H9 (cell line): ENCODE measurements at regions not wholly inside any gene's neighbourhood (a gene's known extent, or its start where the extent isn't known, plus 50 kb on each side); places are given as distances from the start of the nearest gene placed in this dataset.

Experiments
- DNase-seq: peaks from one replicate; pipeline ENCODE4 v3.0.0-alpha.2; 2017
- H2AFZ ChIP-seq: one replicate; pipeline ENCODE4 v1.6.1; 2013; ENCODE audit warnings: mild to moderate bottlenecking, low read length, control low read depth, moderate library complexity
- H2AK5ac ChIP-seq: 2 replicates; pipeline ENCODE4 v1.6.1; 2013; ENCODE audit warnings: low read length, control low read depth, mixed read lengths; ENCODE audit not compliant: insufficient read length
- H2BK120ac ChIP-seq: one replicate; pipeline ENCODE4 v1.6.1; 2013; ENCODE audit warnings: low read depth, mild to moderate bottlenecking, low read length, control low read depth, inconsistent platforms; ENCODE audit not compliant: poor library complexity, severe bottlenecking
- H2BK12ac ChIP-seq: 2 replicates; pipeline ENCODE4 v1.6.1; 2013; ENCODE audit warnings: low read length, control low read depth, mixed read lengths, low read depth; ENCODE audit not compliant: insufficient read length
- H2BK15ac ChIP-seq: 2 replicates; pipeline ENCODE4 v1.6.1; 2013; ENCODE audit warnings: low read depth, low read length, control low read depth
- H2BK20ac ChIP-seq: one replicate; pipeline ENCODE4 v1.6.1; 2013; ENCODE audit warnings: low read depth, mild to moderate bottlenecking, low read length, control low read depth, inconsistent platforms; ENCODE audit not compliant: poor library complexity, severe bottlenecking
- H2BK5ac ChIP-seq: 2 replicates; pipeline ENCODE4 v1.6.1; 2013; ENCODE audit warnings: low read length, control low read depth, mixed read lengths; ENCODE audit not compliant: insufficient read length
- H3K14ac ChIP-seq: 2 replicates; pipeline ENCODE4 v1.6.1; 2013; ENCODE audit warnings: low read length, control low read depth; ENCODE audit not compliant: insufficient read depth
- H3K18ac ChIP-seq: 2 replicates; pipeline ENCODE4 v1.6.1; 2013; ENCODE audit warnings: low read depth, mild to moderate bottlenecking, mixed read lengths, low read length, control low read depth; ENCODE audit not compliant: insufficient read length
- H3K23ac ChIP-seq: 2 replicates; pipeline ENCODE4 v1.6.1; 2013; ENCODE audit warnings: low read length, control low read depth, mixed read lengths, low read depth; ENCODE audit not compliant: insufficient read length
- H3K23me2 ChIP-seq: 2 replicates; pipeline ENCODE4 v1.6.1; 2013; ENCODE audit warnings: low read depth, mild to moderate bottlenecking, mixed read lengths, low read length, control low read depth; ENCODE audit not compliant: insufficient read length, poor library complexity, severe bottlenecking
- H3K27ac ChIP-seq: 2 replicates; pipeline ENCODE4 v1.5.1; 2013; ENCODE audit warnings: low read length, control low read depth, mixed read lengths, low read depth; ENCODE audit not compliant: insufficient read length
- H3K27me3 ChIP-seq: 2 replicates; pipeline ENCODE4 v1.6.1; 2013; ENCODE audit warnings: low read length, control low read depth, inconsistent platforms; ENCODE audit not compliant: insufficient read depth
- H3K4ac ChIP-seq: 2 replicates; pipeline ENCODE4 v1.6.1; 2013; ENCODE audit warnings: low read depth, mild to moderate bottlenecking, control low read depth, inconsistent platforms, low read length, moderate library complexity
- H3K4me1 ChIP-seq: 2 replicates; pipeline ENCODE4 v1.6.1; 2013; ENCODE audit warnings: low read length, control low read depth, inconsistent platforms; ENCODE audit not compliant: insufficient read depth
- H3K4me2 ChIP-seq: 2 replicates; pipeline ENCODE4 v1.6.1; 2013; ENCODE audit warnings: low read length, control low read depth, mixed read lengths; ENCODE audit not compliant: insufficient read length, insufficient read depth
- H3K56ac ChIP-seq: 2 replicates; pipeline ENCODE4 v1.6.1; 2013; ENCODE audit warnings: low read depth, mild to moderate bottlenecking, mixed read lengths, low read length, control low read depth; ENCODE audit not compliant: insufficient read length
- H3K79me1 ChIP-seq: 2 replicates; pipeline ENCODE4 v1.6.1; 2013; ENCODE audit warnings: low read depth, mild to moderate bottlenecking, moderate library complexity, low read length, control low read depth, inconsistent platforms; ENCODE audit not compliant: insufficient read depth, poor library complexity, severe bottlenecking
- H3K79me2 ChIP-seq: 2 replicates; pipeline ENCODE4 v1.6.1; 2013; ENCODE audit warnings: low read length, control low read depth, inconsistent platforms; ENCODE audit not compliant: insufficient read depth
- H3K9ac ChIP-seq: 2 replicates; pipeline ENCODE4 v1.6.1; 2013; ENCODE audit warnings: low read length, control low read depth, mixed read lengths; ENCODE audit not compliant: insufficient read length; ENCODE audit errors: extremely low read depth
- H3K9me3 ChIP-seq: one replicate; pipeline ENCODE4 v1.6.1; 2013; ENCODE audit warnings: low read depth, low read length, inconsistent platforms; ENCODE audit not compliant: control insufficient read depth
- H3T11ph ChIP-seq: one replicate; pipeline ENCODE4 v1.6.1; 2013; ENCODE audit warnings: mild to moderate bottlenecking, low read length, control low read depth, inconsistent platforms
- H4K20me1 ChIP-seq: one replicate; pipeline ENCODE4 v1.6.1; 2013; ENCODE audit not compliant: control insufficient read depth, insufficient read length, insufficient read depth
- H4K5ac ChIP-seq: 2 replicates; pipeline ENCODE4 v1.6.1; 2013; ENCODE audit warnings: low read depth, mild to moderate bottlenecking, mixed read lengths, low read length, control low read depth; ENCODE audit not compliant: insufficient read length
- H4K8ac ChIP-seq: replicated peaks from 2 replicates; pipeline ENCODE4 v1.6.1; 2013; ENCODE audit warnings: low read length, control low read depth, mixed read lengths, low read depth; ENCODE audit not compliant: insufficient read length
- H4K91ac ChIP-seq: 2 replicates; pipeline ENCODE4 v1.6.1; 2013; ENCODE audit warnings: low read depth, mild to moderate bottlenecking, moderate library complexity, mixed read lengths, low read length, control low read depth; ENCODE audit not compliant: insufficient read length
- H3K27ac Mint-ChIP-seq, 3 experiments: 2 replicates in 2 of 3; 3 replicates in 1 of 3; pipeline ENCODE4 v1.8.0; 2020 to 2021; ENCODE audit warnings: mixed read lengths in 3 of 3, mild to moderate bottlenecking in 1 of 3, moderate library complexity in 1 of 3
- H3K27me3 Mint-ChIP-seq: 2 replicates; pipeline ENCODE4 v1.8.0; 2021; ENCODE audit warnings: low read depth, mild to moderate bottlenecking, moderate library complexity, mixed read lengths
- H3K36me3 Mint-ChIP-seq, 3 experiments: 2 replicates in 2 of 3; 3 replicates in 1 of 3; pipeline ENCODE4 v1.8.0; 2020 to 2021; ENCODE audit warnings: low read depth in 3 of 3, mixed read lengths in 3 of 3; ENCODE audit not compliant: insufficient read depth in 1 of 3
- H3K4me1 Mint-ChIP-seq, 2 experiments: 2 replicates each; pipeline ENCODE4 v1.8.0; 2020; ENCODE audit warnings: mixed read lengths in 2 of 2
- H3K4me3 Mint-ChIP-seq, 2 experiments: 2 replicates in 1 of 2; 3 replicates in 1 of 2; pipeline ENCODE4 v1.8.0; 2020 to 2021; ENCODE audit warnings: mild to moderate bottlenecking in 2 of 2, mixed read lengths in 2 of 2, moderate library complexity in 1 of 2
- H3K9me3 Mint-ChIP-seq, 2 experiments: 2 replicates in 1 of 2; 3 replicates in 1 of 2; pipeline ENCODE4 v1.8.0; 2020; ENCODE audit warnings: mild to moderate bottlenecking in 2 of 2, mixed read lengths in 2 of 2, moderate library complexity in 1 of 2
- WGBS: extraction: QIAGEN DNeasy Blood & Tissue Kit; methylation state at CpG from one replicate; pipeline ENCODE4 v1.1.7; 2013; ENCODE audit warnings: missing lambda C conversion rate, low lambda C conversion rate, mixed read lengths; ENCODE audit not compliant: insufficient read length; ENCODE audit errors: extremely low coverage; 5-methylcytosine and 5-hydroxymethylcytosine counted together
- TF ChIP-seq, protein P1 (sequence below): fragments of 200-600 bp; sonication (generic); conservative IDR thresholded peaks from 3 replicates; pipeline ENCODE4 v1.8.0; 2021; ENCODE audit warnings: antibody characterized with exemption, mild to moderate bottlenecking

- H4K8ac ChIP-seq, result no peak overlapping the region
- H4K5ac ChIP-seq, result no peak overlapping the region
- H2BK5ac ChIP-seq, result no peak overlapping the region
- no peak overlapping the region for H3K4me2 ChIP-seq
- no peak overlapping the region for H3K14ac ChIP-seq
- H3K23me2 ChIP-seq, result no peaks in the 10 kb centered on the region
- H4K20me1 ChIP-seq, result no peaks in the 10 kb centered on the region
- no CpG with 5 or more reads among the region's 10 CpGs for WGBS
- no peak overlapping the region for H2BK120ac ChIP-seq
- no peaks in the 10 kb centered on the region for H3K36me3 Mint-ChIP-seq
- no peak for DNase-seq
- no peak overlapping the region for H3K27ac ChIP-seq
- H2BK20ac ChIP-seq, result no peak overlapping the region
- no peak overlapping the region for H2BK12ac ChIP-seq
- H3K4me1 ChIP-seq, result peaks cover 10% of the 10 kb centered on the region; the same call in 1 of the 2 replicates
- H3K23ac ChIP-seq, result no peak overlapping the region
- H4K91ac ChIP-seq, result no peak overlapping the region
- H3K9me3 Mint-ChIP-seq, result no peaks in the 10 kb centered on the region
- H2AFZ ChIP-seq, result no peak overlapping the region
- H3K27me3 Mint-ChIP-seq, result peaks cover 27% of the 10 kb centered on the region
- H3K79me1 ChIP-seq, result no peaks in the 10 kb centered on the region
- no peak overlapping the region for H2AK5ac ChIP-seq
- no peak overlapping the region for H3K9ac ChIP-seq
- no peak overlapping the region for H3K18ac ChIP-seq
- no peaks in the 10 kb centered on the region for H3K79me2 ChIP-seq
- H3K9me3 ChIP-seq, result no peaks in the 10 kb centered on the region
- H3K27ac Mint-ChIP-seq, result no peak overlapping the region
- H3K4me3 Mint-ChIP-seq, result no peak overlapping the region
- no peak overlapping the region for H3K4ac ChIP-seq
- peaks cover 20 to 30% of the 10 kb centered on the region in 2 experiments for H3K4me1 Mint-ChIP-seq
- TF ChIP-seq, protein P1, sequence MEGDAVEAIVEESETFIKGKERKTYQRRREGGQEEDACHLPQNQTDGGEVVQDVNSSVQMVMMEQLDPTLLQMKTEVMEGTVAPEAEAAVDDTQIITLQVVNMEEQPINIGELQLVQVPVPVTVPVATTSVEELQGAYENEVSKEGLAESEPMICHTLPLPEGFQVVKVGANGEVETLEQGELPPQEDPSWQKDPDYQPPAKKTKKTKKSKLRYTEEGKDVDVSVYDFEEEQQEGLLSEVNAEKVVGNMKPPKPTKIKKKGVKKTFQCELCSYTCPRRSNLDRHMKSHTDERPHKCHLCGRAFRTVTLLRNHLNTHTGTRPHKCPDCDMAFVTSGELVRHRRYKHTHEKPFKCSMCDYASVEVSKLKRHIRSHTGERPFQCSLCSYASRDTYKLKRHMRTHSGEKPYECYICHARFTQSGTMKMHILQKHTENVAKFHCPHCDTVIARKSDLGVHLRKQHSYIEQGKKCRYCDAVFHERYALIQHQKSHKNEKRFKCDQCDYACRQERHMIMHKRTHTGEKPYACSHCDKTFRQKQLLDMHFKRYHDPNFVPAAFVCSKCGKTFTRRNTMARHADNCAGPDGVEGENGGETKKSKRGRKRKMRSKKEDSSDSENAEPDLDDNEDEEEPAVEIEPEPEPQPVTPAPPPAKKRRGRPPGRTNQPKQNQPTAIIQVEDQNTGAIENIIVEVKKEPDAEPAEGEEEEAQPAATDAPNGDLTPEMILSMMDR, result no peak
- H3K27me3 ChIP-seq, result no peaks in the 10 kb centered on the region; the same call in 1 of the 2 replicates
- H3K56ac ChIP-seq, result no peak overlapping the region
- no peak overlapping the region for H3T11ph ChIP-seq
- no peak overlapping the region for H2BK15ac ChIP-seq
Measured at GRCh38 chr4:140257461-140258305, 103.7 kb upstream of the MAML3 start.
